CD14-positive monocyte (primary cell): ENCODE measurements at regions not wholly inside any gene's neighbourhood (a gene's known extent, or its start where the extent isn't known, plus 50 kb on each side); places are given as distances from the start of the nearest gene placed in this dataset.

Source experiments
- DNase-seq, 3 donors: peaks; one replicate each; pipeline ENCODE4 v3.0.0-alpha.2; 2011 to 2022
- H2AFZ ChIP-seq: 2 replicates; pipeline ENCODE4 v1.6.0; 2012; ENCODE audit warnings: mild to moderate bottlenecking, low read depth, low read length, inconsistent platforms; ENCODE audit not compliant: insufficient read depth, poor library complexity, severe bottlenecking
- H3K27ac ChIP-seq, 2 donors: 1 replicate in 1 of 2; 2 replicates in 1 of 2; pipeline ENCODE4 v1.5.1; 2012 to 2013; ENCODE audit warnings: low read length in 2 of 2, control low read depth in 1 of 2, inconsistent platforms in 1 of 2, low read depth in 1 of 2, mild to moderate bottlenecking in 1 of 2
- H3K27me3 ChIP-seq, 2 donors: one replicate each; pipeline versions ENCODE4 v1.6.0 to v1.6.1; 2011 to 2013; ENCODE audit warnings: low read length in 2 of 2; ENCODE audit not compliant: control insufficient read depth in 2 of 2, insufficient read depth in 2 of 2
- H3K36me3 ChIP-seq, 2 donors: replicated peaks in 1 of 2; 1 replicate in 1 of 2; 2 replicates in 1 of 2; pipeline versions ENCODE4 v1.5.1 to v1.6.1; 2012 to 2013; ENCODE audit warnings: low read length in 2 of 2, control low read depth in 1 of 2, inconsistent platforms in 1 of 2, mild to moderate bottlenecking in 1 of 2; ENCODE audit not compliant: insufficient read depth in 2 of 2, control insufficient read depth in 1 of 2
- H3K4me1 ChIP-seq, 2 donors: 1 replicate in 1 of 2; 2 replicates in 1 of 2; pipeline versions ENCODE4 v1.5.1 to v1.6.1; 2012 to 2013; ENCODE audit warnings: low read length in 2 of 2, control low read depth in 1 of 2, inconsistent platforms in 1 of 2, mild to moderate bottlenecking in 1 of 2, moderate library complexity in 1 of 2; ENCODE audit not compliant: insufficient read depth in 2 of 2, control insufficient read depth in 1 of 2
- H3K4me2 ChIP-seq: replicated peaks from 2 replicates; pipeline ENCODE3; 2012; ENCODE audit warnings: low read length, moderate library complexity, mild to moderate bottlenecking; ENCODE audit not compliant: poor library complexity, severe bottlenecking; ENCODE audit errors: extremely low read depth
- H3K4me3 ChIP-seq, 3 experiments: fragments of 200-600 bp in 1 of 3; sonication (generic) in 1 of 3; replicated peaks in 1 of 3; 1 replicate in 2 of 3; 2 replicates in 1 of 3; pipeline ENCODE4 v1.5.1; 2011 to 2013; ENCODE audit warnings: low read length in 3 of 3, mild to moderate bottlenecking in 3 of 3, control low read depth in 2 of 3, low read depth in 2 of 3, inconsistent platforms in 1 of 3, moderate library complexity in 1 of 3
- H3K79me2 ChIP-seq: 2 replicates; pipeline ENCODE4 v1.6.0; 2012; ENCODE audit warnings: mild to moderate bottlenecking, control low read depth, inconsistent platforms, low read length, moderate library complexity; ENCODE audit not compliant: insufficient read depth
- H3K9ac ChIP-seq: 2 replicates; pipeline ENCODE4 v1.6.0; 2017; ENCODE audit warnings: low read length, mild to moderate bottlenecking; ENCODE audit not compliant: insufficient read depth, poor library complexity, severe bottlenecking
- H3K9me3 ChIP-seq, 2 donors: replicated peaks in 1 of 2; 1 replicate in 1 of 2; 2 replicates in 1 of 2; pipeline versions ENCODE4 v1.5.1 to v1.6.1; 2012 to 2013; ENCODE audit warnings: low read length in 2 of 2, control low read depth in 1 of 2; ENCODE audit not compliant: control insufficient read depth in 1 of 2, insufficient read depth in 1 of 2
- H4K20me1 ChIP-seq: 2 replicates; pipeline ENCODE4 v1.6.0; 2012; ENCODE audit warnings: mild to moderate bottlenecking, low read length, control low read depth, moderate library complexity; ENCODE audit not compliant: insufficient read depth
- H3K27ac Mint-ChIP-seq, 7 donors: one replicate each; pipeline ENCODE4 v1.8.0; 2020; ENCODE audit warnings: mild to moderate bottlenecking in 7 of 7, mixed read lengths in 7 of 7, moderate library complexity in 6 of 7, inconsistent platforms in 2 of 7
- H3K27me3 Mint-ChIP-seq, 3 donors: one replicate each; pipeline ENCODE4 v1.8.0; 2021 to 2022; ENCODE audit warnings: low read depth in 3 of 3, mild to moderate bottlenecking in 3 of 3, mixed read lengths in 3 of 3, moderate library complexity in 3 of 3, inconsistent platforms in 1 of 3
- H3K36me3 Mint-ChIP-seq, 2 donors: one replicate each; pipeline ENCODE4 v1.8.0; 2020; ENCODE audit warnings: mixed read lengths in 2 of 2, inconsistent platforms in 1 of 2, mild to moderate bottlenecking in 1 of 2
- H3K4me1 Mint-ChIP-seq: one replicate; pipeline ENCODE4 v1.8.0; 2020; ENCODE audit warnings: mild to moderate bottlenecking, mixed read lengths
- H3K4me3 Mint-ChIP-seq, 2 donors: one replicate each; pipeline ENCODE4 v1.8.0; 2020; ENCODE audit warnings: mild to moderate bottlenecking in 2 of 2, mixed read lengths in 2 of 2, moderate library complexity in 1 of 2
- H3K9me3 Mint-ChIP-seq, 7 donors: one replicate each; pipeline ENCODE4 v1.8.0; 2020 to 2022; ENCODE audit warnings: mixed read lengths in 7 of 7, mild to moderate bottlenecking in 6 of 7, moderate library complexity in 6 of 7, inconsistent platforms in 2 of 7
- CTCF ChIP-seq: fragments of 200-600 bp; IDR thresholded peaks from one replicate; pipeline ENCODE4 v1.8.0; 2022; ENCODE audit warnings: antibody characterized with exemption, mild to moderate bottlenecking
- WGBS: methylation state at CpG from one replicate; pipeline ENCODE4 v1.1.5; 2013; ENCODE audit warnings: missing lambda C conversion rate; ENCODE audit not compliant: insufficient coverage; 5-methylcytosine and 5-hydroxymethylcytosine counted together
- intact Hi-C, 2 donors: fragments of 100-400 bp; cut with micrococcal nuclease; formaldehyde crosslinking; loops; one replicate each; pipeline versions ENCODE4 v1.15.0 to v1.15.1; 2023

- 88% methylated on average over 2 of the region's 4 CpGs for WGBS
- Histone ChIP-seq H3K9me3 (no peaks in the 10 kb centered on the region), H3K9ac (no peak overlapping the region), H4K20me1 (no peaks in the 10 kb centered on the region), H3K4me1 (no peaks in the 10 kb centered on the region), H3K27me3 (no peaks in the 10 kb centered on the region), H3K4me2 (no peak overlapping the region), H3K36me3 (no peaks in the 10 kb centered on the region), H3K27ac (no peak overlapping the region), H3K79me2 (no peaks in the 10 kb centered on the region), H2AFZ (no peak overlapping the region), H3K4me3 (no peak overlapping the region)
- no peak overlapping the region for H3K4me3 Mint-ChIP-seq
- no peak for DNase-seq
- H3K27ac Mint-ChIP-seq, result no peak overlapping the region
- H3K36me3 Mint-ChIP-seq, result no peaks in the 10 kb centered on the region
- TF ChIP-seq CTCF, result no peak
- no peaks in the 10 kb centered on the region for H3K9me3 Mint-ChIP-seq
- no peaks in the 10 kb centered on the region for H3K27me3 Mint-ChIP-seq
- no peaks in the 10 kb centered on the region for H3K4me1 Mint-ChIP-seq
- intact Hi-C loops, result no loop called here
These were observed 59.5 kb upstream of the CAV2 start for GRCh38 chr7:116439841-116440549.

DNA sequence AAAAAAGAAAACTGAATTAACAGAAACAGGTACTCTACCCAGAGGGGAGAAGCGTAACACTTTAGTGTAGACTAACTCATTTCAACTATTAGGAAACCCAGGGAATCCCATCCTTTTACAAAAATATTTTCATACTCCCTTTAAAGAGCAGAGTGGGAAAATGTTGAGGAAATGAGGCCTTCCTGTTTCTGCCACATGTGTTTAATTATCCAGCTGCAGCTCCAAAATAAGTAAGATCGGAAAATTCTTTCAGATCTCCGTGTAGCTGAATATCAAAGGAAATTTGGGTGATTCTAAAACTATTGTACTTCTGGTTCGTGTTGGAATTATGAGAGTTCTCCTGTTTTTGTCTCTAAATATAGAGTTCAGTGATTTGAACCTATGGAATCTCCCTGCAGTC, 58.0 kb upstream of the CAV2 start:
- Mint-ChIP-seq H3K27ac (no peak overlapping the region), H3K4me3 (no peak overlapping the region), H3K36me3 (no peaks in the 10 kb centered on the region), H3K9me3 (no peaks in the 10 kb centered on the region), H3K4me1 (no peaks in the 10 kb centered on the region), H3K27me3 (no peaks in the 10 kb centered on the region)
- Histone ChIP-seq H3K27ac (no peak overlapping the region), H3K27me3 (no peaks in the 10 kb centered on the region), H3K4me2 (no peak overlapping the region), H3K9ac (no peak overlapping the region), H3K79me2 (no peaks in the 10 kb centered on the region), H3K9me3 (no peaks in the 10 kb centered on the region), H3K36me3 (no peaks in the 10 kb centered on the region), H3K4me3 (no peak overlapping the region), H2AFZ (no peak overlapping the region), H3K4me1 (no peaks in the 10 kb centered on the region), H4K20me1 (no peaks in the 10 kb centered on the region)
- DNase-seq, result no peak
- 80% methylated on average over 1 of the region's 4 CpGs for WGBS
- intact Hi-C loops, result no loop called here
- TF ChIP-seq CTCF, result no peak
